ENCODE measurements at regions not wholly inside any gene's neighbourhood (a gene's known extent, or its start where the extent isn't known, plus 50 kb on each side); places are given as distances from the start of the nearest gene placed in this dataset.

- DNase-seq = no peak
Measured at GRCh38 chr6:23327621-23328020, 758.3 kb downstream of the HDGFL1 start.

GRCh38 chr6:23329086-23329485, 759.7 kb downstream of the HDGFL1 start:
- DNase-seq = no peak

GRCh38 chr6:23330632-23331031, 761.3 kb downstream of the HDGFL1 start:
- DNase-seq = no peak

- DNase-seq = no peak
Measured at GRCh38 chr6:23334360-23334759, 765.0 kb downstream of the HDGFL1 start.

- DNase-seq = no peak
Measured at GRCh38 chr6:23335894-23336293, 766.5 kb downstream of the HDGFL1 start.

- no peak for DNase-seq
Measured at GRCh38 chr6:23339268-23339667, 769.9 kb downstream of the HDGFL1 start.

- DNase-seq = no peak
Measured at GRCh38 chr6:23340271-23340670, 770.9 kb downstream of the HDGFL1 start.

GRCh38 chr6:23343610-23344306, 774.4 kb downstream of the HDGFL1 start:
- no peak for DNase-seq

GRCh38 chr6:23348185-23348584, 777.8 kb upstream of the NRSN1 start:
- no peak for DNase-seq

GRCh38 chr6:23349521-23350147, 776.4 kb upstream of the NRSN1 start:
- no peak for DNase-seq

GRCh38 chr6:23350752-23351453, 775.1 kb upstream of the NRSN1 start:
- no peak for DNase-seq

GRCh38 chr6:23354004-23354403, 772.0 kb upstream of the NRSN1 start:
- DNase-seq = no peak

GRCh38 chr6:23357185-23357766, 768.7 kb upstream of the NRSN1 start:
- no peak for DNase-seq

GRCh38 chr6:23365732-23366131, 760.3 kb upstream of the NRSN1 start:
- no peak for DNase-seq

GRCh38 chr6:23367311-23367710, 758.7 kb upstream of the NRSN1 start:
- no peak for DNase-seq

- DNase-seq = no peak
Measured at GRCh38 chr6:23368557-23368956, 757.5 kb upstream of the NRSN1 start.

- DNase-seq = no peak
Measured at GRCh38 chr6:23370051-23370450, 756.0 kb upstream of the NRSN1 start.

GRCh38 chr6:23371132-23371915, 754.7 kb upstream of the NRSN1 start:
- DNase-seq = no peak

- DNase-seq = no peak
Measured at GRCh38 chr6:23377830-23378229, 748.2 kb upstream of the NRSN1 start.

GRCh38 chr6:23380465-23380864, 745.5 kb upstream of the NRSN1 start:
- DNase-seq = no peak

GRCh38 chr6:23388086-23388783, 737.8 kb upstream of the NRSN1 start:
- no peak for DNase-seq

GRCh38 chr6:23389386-23389785, 736.6 kb upstream of the NRSN1 start:
- DNase-seq = no peak

All from suppressor macrophage treated with lipopolysaccharide for 4 hours (primary cell).